DOHH2 (cell line): ENCODE measurements at regions not wholly inside any gene's neighbourhood (a gene's known extent, or its start where the extent isn't known, plus 50 kb on each side); places are given as distances from the start of the nearest gene placed in this dataset.

Experiments
- H3F3A ChIP-seq: fragments of 200-600 bp; sonication (generic), shearing (Covaris generic); 2 replicates; pipeline ENCODE4 v1.6.0; 2016; ENCODE audit warnings: antibody characterized with exemption, mild to moderate bottlenecking; ENCODE audit not compliant: control insufficient read depth, insufficient read depth
- H3K27ac ChIP-seq: fragments of 200-600 bp; sonication (generic); 2 replicates; pipeline ENCODE4 v1.5.1; 2014; ENCODE audit warnings: low read depth, mild to moderate bottlenecking, low read length, moderate library complexity
- H3K27me3 ChIP-seq: fragments of 200-600 bp; sonication (generic); 2 replicates; pipeline ENCODE4 v1.6.1; 2014; ENCODE audit warnings: mild to moderate bottlenecking, low read length, mixed read lengths; ENCODE audit not compliant: control insufficient read depth
- H3K36me3 ChIP-seq: fragments of 200-600 bp; sonication (generic); 2 replicates; pipeline ENCODE4 v1.6.1; 2014; ENCODE audit warnings: mild to moderate bottlenecking, low read length, moderate library complexity, mixed read lengths; ENCODE audit not compliant: control insufficient read depth
- H3K4me1 ChIP-seq: fragments of 200-600 bp; sonication (generic); 2 replicates; pipeline ENCODE4 v1.6.1; 2014; ENCODE audit warnings: mild to moderate bottlenecking, low read length, mixed read lengths; ENCODE audit not compliant: control insufficient read depth
- H3K4me2 ChIP-seq: fragments of 200-600 bp; sonication (generic); 2 replicates; pipeline ENCODE4 v1.6.0; 2014; ENCODE audit warnings: mild to moderate bottlenecking, low read length, moderate library complexity
- H3K4me3 ChIP-seq: fragments of 200-600 bp; sonication (generic); 2 replicates; pipeline ENCODE4 v1.5.1; 2014; ENCODE audit warnings: mild to moderate bottlenecking, low read length, mixed read lengths
- H3K79me2 ChIP-seq: fragments of 200-600 bp; sonication (generic); 2 replicates; pipeline ENCODE4 v1.6.1; 2014; ENCODE audit warnings: mild to moderate bottlenecking, low read length, mixed read lengths; ENCODE audit not compliant: control insufficient read depth
- H3K9me2 ChIP-seq: fragments of 200-600 bp; sonication (generic); replicated peaks from 2 replicates; pipeline ENCODE4 v1.6.1; 2014; ENCODE audit warnings: mild to moderate bottlenecking, low read length, mixed read lengths; ENCODE audit not compliant: control insufficient read depth
- H3K9me3 ChIP-seq: fragments of 200-600 bp; sonication (generic); 2 replicates; pipeline ENCODE4 v1.6.1; 2014; ENCODE audit warnings: antibody characterized with exemption, low read length, mixed read lengths; ENCODE audit not compliant: control insufficient read depth, insufficient read depth
- H4K20me1 ChIP-seq: fragments of 200-600 bp; sonication (generic); 2 replicates; pipeline ENCODE4 v1.6.0; 2014; ENCODE audit warnings: low read depth, mild to moderate bottlenecking, antibody characterized with exemption, low read length, moderate library complexity; ENCODE audit not compliant: control insufficient read depth, insufficient read depth
- EZH2phosphoT487 ChIP-seq: fragments of 200-600 bp; sonication (generic); IDR thresholded peaks from 2 replicates; pipeline ENCODE4 v1.6.1; 2017; ENCODE audit warnings: borderline replicate concordance, mild to moderate bottlenecking, antibody characterized with exemption, low read length, moderate library complexity, mixed read lengths
- TF ChIP-seq, protein P1 (sequence below): fragments of 200-600 bp; sonication (generic); IDR thresholded peaks from one replicate; pipeline ENCODE4 v1.5.1; 2014; ENCODE audit warnings: antibody characterized with exemption, mild to moderate bottlenecking, low read depth, low read length; ENCODE audit not compliant: poor library complexity, severe bottlenecking

DNA sequence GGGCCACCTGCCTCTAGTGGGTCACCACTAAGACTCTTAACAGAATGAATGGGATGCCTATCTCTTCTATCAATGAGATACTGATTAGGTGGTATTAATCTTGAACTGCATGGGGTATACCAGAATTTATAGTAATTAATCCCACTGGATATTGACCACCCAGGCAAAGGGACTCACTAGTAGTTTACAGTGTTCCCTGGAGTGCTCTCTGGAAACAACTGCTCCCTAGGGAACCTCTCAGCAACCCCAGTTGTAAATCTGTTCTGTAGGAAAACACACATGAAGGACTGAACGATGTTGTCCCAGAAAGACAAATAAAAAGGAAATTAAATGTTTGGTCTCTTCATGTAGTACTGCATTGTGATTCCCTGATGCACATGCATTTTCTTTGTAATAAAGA, 430.5 kb downstream of the HLX start:
- TF ChIP-seq, protein P1, sequence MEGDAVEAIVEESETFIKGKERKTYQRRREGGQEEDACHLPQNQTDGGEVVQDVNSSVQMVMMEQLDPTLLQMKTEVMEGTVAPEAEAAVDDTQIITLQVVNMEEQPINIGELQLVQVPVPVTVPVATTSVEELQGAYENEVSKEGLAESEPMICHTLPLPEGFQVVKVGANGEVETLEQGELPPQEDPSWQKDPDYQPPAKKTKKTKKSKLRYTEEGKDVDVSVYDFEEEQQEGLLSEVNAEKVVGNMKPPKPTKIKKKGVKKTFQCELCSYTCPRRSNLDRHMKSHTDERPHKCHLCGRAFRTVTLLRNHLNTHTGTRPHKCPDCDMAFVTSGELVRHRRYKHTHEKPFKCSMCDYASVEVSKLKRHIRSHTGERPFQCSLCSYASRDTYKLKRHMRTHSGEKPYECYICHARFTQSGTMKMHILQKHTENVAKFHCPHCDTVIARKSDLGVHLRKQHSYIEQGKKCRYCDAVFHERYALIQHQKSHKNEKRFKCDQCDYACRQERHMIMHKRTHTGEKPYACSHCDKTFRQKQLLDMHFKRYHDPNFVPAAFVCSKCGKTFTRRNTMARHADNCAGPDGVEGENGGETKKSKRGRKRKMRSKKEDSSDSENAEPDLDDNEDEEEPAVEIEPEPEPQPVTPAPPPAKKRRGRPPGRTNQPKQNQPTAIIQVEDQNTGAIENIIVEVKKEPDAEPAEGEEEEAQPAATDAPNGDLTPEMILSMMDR: no peak
- TF ChIP-seq EZH2phosphoT487: no peak
- no peaks in the 10 kb centered on the region for H3K4me1 ChIP-seq
- H3F3A ChIP-seq: no peaks in the 10 kb centered on the region
- H3K9me2 ChIP-seq: no peaks in the 10 kb centered on the region
- no peak overlapping the region for H3K27ac ChIP-seq
- H3K27me3 ChIP-seq: no peaks in the 10 kb centered on the region
- no peak overlapping the region for H3K4me3 ChIP-seq
- no peak overlapping the region for H3K4me2 ChIP-seq
- no peaks in the 10 kb centered on the region for H3K36me3 ChIP-seq
- no peaks in the 10 kb centered on the region for H4K20me1 ChIP-seq
- no peaks in the 10 kb centered on the region for H3K79me2 ChIP-seq
- no peaks in the 10 kb centered on the region; the same call in 1 of the 2 replicates for H3K9me3 ChIP-seq

DNA sequence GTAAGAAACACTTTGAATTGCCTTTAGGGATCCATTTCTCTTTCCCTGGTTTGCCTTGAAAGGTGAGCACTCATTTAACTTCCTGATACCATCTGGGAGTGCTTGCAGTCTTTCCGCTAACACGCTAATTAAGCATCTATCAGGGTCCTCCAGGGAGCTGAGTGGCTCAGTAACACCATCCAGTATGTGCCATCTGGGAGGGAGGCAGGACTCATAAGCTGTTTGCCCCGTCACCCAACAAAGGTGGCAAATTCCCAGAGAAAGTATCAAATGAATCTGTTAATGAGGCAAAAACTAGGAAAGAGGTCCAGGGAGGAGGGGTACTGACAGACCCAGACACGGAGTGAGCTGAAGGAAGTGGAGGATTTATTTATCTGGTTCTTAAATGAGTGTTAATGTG, 430.9 kb downstream of the HLX start:
- Histone ChIP-seq H3K27ac (no peak overlapping the region), H3K36me3 (no peaks in the 10 kb centered on the region), H3K79me2 (no peaks in the 10 kb centered on the region), H3K4me2 (no peak overlapping the region), H3F3A (no peaks in the 10 kb centered on the region), H3K9me3 (no peaks in the 10 kb centered on the region; the same call in 1 of the 2 replicates), H3K4me3 (no peak overlapping the region), H3K9me2 (no peaks in the 10 kb centered on the region), H4K20me1 (no peaks in the 10 kb centered on the region), H3K27me3 (no peaks in the 10 kb centered on the region), H3K4me1 (no peaks in the 10 kb centered on the region)
- TF ChIP-seq, protein P1: no peak
- no peak for TF ChIP-seq EZH2phosphoT487

DNA sequence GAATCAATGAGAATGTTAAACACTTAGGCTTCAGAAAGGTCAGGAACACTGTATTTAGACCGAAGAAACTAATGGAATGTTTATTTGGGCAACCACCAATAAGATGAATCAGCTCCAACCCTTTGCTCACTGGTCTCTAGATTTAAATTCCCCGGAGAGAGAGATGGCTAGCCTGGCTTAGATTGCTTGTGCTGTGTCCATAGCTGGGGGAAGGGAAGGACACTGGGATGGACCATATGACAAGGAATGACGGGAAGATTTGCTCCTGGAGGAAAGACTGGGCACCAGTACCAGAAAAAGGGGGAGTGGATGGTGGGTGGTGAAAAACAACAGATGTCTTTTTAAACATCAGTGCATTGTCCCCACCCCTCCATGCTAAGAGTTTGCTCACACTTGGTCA, 426.6 kb downstream of the DUSP10 start:
- H3K9me3 ChIP-seq: no peaks in the 10 kb centered on the region
- no peaks in the 10 kb centered on the region for H4K20me1 ChIP-seq
- no peak overlapping the region for H3K4me2 ChIP-seq
- H3K36me3 ChIP-seq: no peaks in the 10 kb centered on the region
- no peak overlapping the region for H3K27ac ChIP-seq
- no peaks in the 10 kb centered on the region for H3K9me2 ChIP-seq
- no peaks in the 10 kb centered on the region for H3K4me1 ChIP-seq
- H3K27me3 ChIP-seq: no peaks in the 10 kb centered on the region
- TF ChIP-seq, protein P1: no peak
- TF ChIP-seq EZH2phosphoT487: no peak
- no peaks in the 10 kb centered on the region for H3F3A ChIP-seq
- no peaks in the 10 kb centered on the region for H3K79me2 ChIP-seq
- no peak overlapping the region for H3K4me3 ChIP-seq

DNA sequence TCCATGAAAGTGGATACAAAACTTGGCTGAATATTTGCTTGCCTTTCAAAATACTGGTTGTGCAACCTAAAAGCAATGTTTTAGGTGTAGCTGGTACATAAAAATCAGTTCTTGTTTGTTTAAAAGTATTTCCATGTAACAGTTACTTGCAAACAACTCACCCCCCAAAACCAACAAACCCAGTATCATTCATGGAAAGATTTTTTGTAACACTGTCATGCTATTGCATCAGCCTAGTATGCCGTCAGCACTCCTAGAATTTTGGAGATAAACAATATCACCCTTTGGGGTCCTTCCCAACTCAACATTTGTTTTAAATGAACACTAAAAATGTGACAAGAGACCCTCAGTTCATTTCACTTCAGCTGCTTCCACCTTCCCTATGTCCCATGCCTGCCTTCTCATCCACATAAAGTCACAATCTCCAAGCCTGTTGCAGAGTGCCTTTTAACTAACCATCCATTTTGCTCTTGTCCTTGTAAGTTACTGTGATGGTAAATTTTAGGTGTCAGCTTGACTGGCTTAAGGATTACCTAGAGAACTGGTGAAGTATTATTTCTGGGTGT, 425.3 kb downstream of the DUSP10 start:
- Histone ChIP-seq H3K27me3 (no peaks in the 10 kb centered on the region), H4K20me1 (no peaks in the 10 kb centered on the region), H3K36me3 (no peaks in the 10 kb centered on the region), H3F3A (no peaks in the 10 kb centered on the region), H3K4me1 (no peaks in the 10 kb centered on the region), H3K4me2 (no peak overlapping the region), H3K9me2 (no peaks in the 10 kb centered on the region), H3K27ac (no peak overlapping the region), H3K9me3 (no peaks in the 10 kb centered on the region), H3K4me3 (no peak overlapping the region), H3K79me2 (no peaks in the 10 kb centered on the region)
- TF ChIP-seq, protein P1: no peak
- TF ChIP-seq EZH2phosphoT487: no peak
